ENCODE measurements at regions not wholly inside any gene's neighbourhood (a gene's known extent, or its start where the extent isn't known, plus 50 kb on each side); places are given as distances from the start of the nearest gene placed in this dataset.

- TF ChIP-seq POLR2A (IDR thresholded peaks at IDR 0.05) (no peak), CTCF (IDR thresholded peaks at IDR 0.05) (no peak)
Observed at GRCh38 chr2:226087505-226088365, 688.2 kb downstream of the NYAP2 start.
